ENCODE measurements at regions not wholly inside any gene's neighbourhood (a gene's known extent, or its start where the extent isn't known, plus 50 kb on each side); places are given as distances from the start of the nearest gene placed in this dataset.

DNA sequence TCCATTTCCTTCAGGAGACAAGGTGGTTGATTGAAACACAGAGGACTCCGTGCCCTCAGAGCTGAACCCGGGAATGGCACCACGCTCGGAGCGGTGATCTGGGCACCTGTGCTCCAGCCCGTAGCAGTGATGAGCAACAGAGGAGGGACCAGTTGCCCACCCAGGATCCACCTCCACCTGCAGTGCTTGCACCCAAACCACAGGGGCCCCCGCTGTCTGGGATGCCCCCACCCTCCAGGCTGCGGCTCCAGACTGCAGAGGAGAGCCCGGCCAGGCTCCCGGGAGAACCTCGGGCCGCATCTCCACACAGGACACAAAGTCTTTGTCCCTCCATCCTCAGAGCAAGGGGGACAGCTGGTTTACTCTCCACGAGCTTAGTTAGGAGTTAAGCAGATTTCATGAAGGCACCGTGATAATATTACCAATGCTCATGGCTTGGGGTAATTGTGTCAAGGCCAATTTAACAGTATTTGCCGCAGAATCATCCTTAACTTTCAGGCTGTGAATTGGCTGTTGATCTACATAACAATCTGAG lies 100.6 kb downstream of the TNFAIP2 start:
- H3K9ac ChIP-seq (ENCODE audit: low read depth, low read length): no peak overlapping the region
- no peak overlapping the region for H3K27ac ChIP-seq (ENCODE audit: low read depth, low read length)
- no peak overlapping the region for H3K4me3 ChIP-seq (ENCODE audit: low read depth, low read length)
- H3K4me1 ChIP-seq (ENCODE audit: control insufficient read depth, insufficient read depth, low read length): peaks cover 12% of the 10 kb centered on the region; the same call in 1 of the 2 replicates
- no peaks in the 10 kb centered on the region for H3K36me3 ChIP-seq (ENCODE audit: control insufficient read depth, insufficient read depth, low read length)
- H3K27me3 ChIP-seq (ENCODE audit: control insufficient read depth, insufficient read depth, low read length): peaks cover 34% of the 10 kb centered on the region
- H3K9me3 ChIP-seq (ENCODE audit: control insufficient read depth, insufficient read depth, low read length): no peaks in the 10 kb centered on the region

DNA sequence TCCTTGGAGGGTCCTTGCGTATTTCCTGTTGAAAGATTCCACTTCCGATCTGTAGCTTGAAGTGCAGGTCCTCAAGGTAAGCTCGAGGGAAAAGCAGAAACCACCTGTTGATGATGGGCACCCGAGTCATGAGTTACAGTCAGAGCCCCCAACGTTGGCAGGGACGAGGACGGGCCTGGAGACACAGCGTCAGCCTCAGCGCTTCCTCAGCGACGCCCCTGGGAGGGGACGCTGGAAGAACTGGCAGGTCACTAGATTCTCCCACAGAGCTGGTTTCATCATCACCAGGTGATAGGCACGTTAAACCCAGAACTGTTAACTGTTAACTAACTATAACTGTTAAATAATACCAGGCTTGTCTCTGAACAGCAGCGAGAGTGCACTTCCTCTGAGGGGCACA lies 101.8 kb downstream of the TNFAIP2 start:
- H3K9ac ChIP-seq (ENCODE audit: low read depth, low read length): no peak overlapping the region
- H3K4me3 ChIP-seq (ENCODE audit: low read depth, low read length): no peak overlapping the region
- no peaks in the 10 kb centered on the region for H3K36me3 ChIP-seq (ENCODE audit: control insufficient read depth, insufficient read depth, low read length)
- H3K27ac ChIP-seq (ENCODE audit: low read depth, low read length): no peak overlapping the region
- H3K4me1 ChIP-seq (ENCODE audit: control insufficient read depth, insufficient read depth, low read length): peaks cover 12% of the 10 kb centered on the region; the same call in 1 of the 2 replicates
- no peaks in the 10 kb centered on the region for H3K9me3 ChIP-seq (ENCODE audit: control insufficient read depth, insufficient read depth, low read length)
- peaks cover 23% of the 10 kb centered on the region for H3K27me3 ChIP-seq (ENCODE audit: control insufficient read depth, insufficient read depth, low read length)

DNA sequence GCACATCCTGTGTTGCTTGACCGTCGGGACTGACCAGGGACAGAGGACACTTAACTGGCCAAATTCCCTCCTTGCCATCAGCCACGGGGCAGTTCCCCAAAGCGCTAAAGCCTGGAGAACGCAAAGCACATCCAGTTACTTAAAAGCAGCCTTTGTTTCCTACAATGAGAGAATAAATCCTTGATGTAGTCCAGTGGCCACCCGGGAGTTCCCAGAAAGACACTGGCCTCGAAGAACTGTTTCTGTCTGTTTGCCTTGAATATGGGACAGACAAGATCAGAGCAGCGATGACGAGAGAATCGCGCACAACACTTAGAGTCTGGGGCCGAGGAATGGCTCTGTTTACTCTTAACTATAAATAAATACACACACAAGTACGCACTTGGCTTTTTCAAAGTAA lies 102.2 kb downstream of the TNFAIP2 start:
- Histone ChIP-seq H3K36me3 (ENCODE audit: control insufficient read depth, insufficient read depth, low read length) (no peaks in the 10 kb centered on the region), H3K27me3 (ENCODE audit: control insufficient read depth, insufficient read depth, low read length) (peaks cover 19% of the 10 kb centered on the region), H3K4me1 (ENCODE audit: control insufficient read depth, insufficient read depth, low read length) (peaks cover 12% of the 10 kb centered on the region; the same call in 1 of the 2 replicates)

DNA sequence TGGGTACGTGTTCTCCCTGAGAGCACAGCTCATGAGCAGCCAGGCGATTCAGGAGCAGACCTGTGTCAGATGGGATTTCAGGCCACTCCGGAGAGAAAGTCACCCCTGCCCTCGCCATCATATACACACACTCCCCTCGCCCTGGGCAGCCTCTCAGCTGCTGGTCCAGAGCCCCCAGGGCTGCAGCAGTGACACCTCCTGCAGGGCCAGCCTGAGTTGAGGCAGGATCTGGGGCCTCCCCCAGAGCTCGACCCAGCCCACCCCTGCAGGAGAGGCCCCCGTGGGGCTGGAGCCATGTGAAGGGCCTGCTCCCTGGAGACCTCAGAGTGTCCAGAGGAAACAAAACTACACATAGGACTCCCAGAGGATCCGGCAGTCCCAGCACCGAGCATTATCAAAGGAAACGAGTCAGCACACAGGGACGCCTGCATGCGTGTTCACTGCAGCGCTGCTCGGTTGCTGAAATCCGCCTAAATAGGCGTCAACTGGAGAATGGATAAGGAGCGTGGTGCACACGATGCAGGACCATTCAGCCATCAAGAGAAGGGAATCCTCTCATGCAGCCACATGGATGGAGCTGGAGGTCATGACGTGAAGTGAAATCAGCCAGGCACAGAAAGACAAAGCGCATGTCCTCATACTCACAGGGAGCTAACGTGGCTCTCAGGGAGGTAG lies 104.0 kb downstream of the TNFAIP2 start:
- Histone ChIP-seq H3K27ac (ENCODE audit: low read depth, low read length) (no peak overlapping the region), H3K4me1 (ENCODE audit: control insufficient read depth, insufficient read depth, low read length) (peaks cover 9% of the 10 kb centered on the region; the same call in 1 of the 2 replicates), H3K9me3 (ENCODE audit: control insufficient read depth, insufficient read depth, low read length) (no peaks in the 10 kb centered on the region), H3K4me3 (ENCODE audit: low read depth, low read length) (no peak overlapping the region), H3K36me3 (ENCODE audit: control insufficient read depth, insufficient read depth, low read length) (no peaks in the 10 kb centered on the region), H3K9ac (ENCODE audit: low read depth, low read length) (no peak overlapping the region), H3K27me3 (ENCODE audit: control insufficient read depth, insufficient read depth, low read length) (peaks cover 2% of the 10 kb centered on the region)

More for the DNA sequence above, 102.2 kb downstream of the TNFAIP2 start:
- Histone ChIP-seq H3K9me3 (ENCODE audit: control insufficient read depth, insufficient read depth, low read length) (no peaks in the 10 kb centered on the region), H3K4me3 (ENCODE audit: low read depth, low read length) (no peak overlapping the region), H3K27ac (ENCODE audit: low read depth, low read length) (no peak overlapping the region), H3K9ac (ENCODE audit: low read depth, low read length) (no peak overlapping the region)

DNA sequence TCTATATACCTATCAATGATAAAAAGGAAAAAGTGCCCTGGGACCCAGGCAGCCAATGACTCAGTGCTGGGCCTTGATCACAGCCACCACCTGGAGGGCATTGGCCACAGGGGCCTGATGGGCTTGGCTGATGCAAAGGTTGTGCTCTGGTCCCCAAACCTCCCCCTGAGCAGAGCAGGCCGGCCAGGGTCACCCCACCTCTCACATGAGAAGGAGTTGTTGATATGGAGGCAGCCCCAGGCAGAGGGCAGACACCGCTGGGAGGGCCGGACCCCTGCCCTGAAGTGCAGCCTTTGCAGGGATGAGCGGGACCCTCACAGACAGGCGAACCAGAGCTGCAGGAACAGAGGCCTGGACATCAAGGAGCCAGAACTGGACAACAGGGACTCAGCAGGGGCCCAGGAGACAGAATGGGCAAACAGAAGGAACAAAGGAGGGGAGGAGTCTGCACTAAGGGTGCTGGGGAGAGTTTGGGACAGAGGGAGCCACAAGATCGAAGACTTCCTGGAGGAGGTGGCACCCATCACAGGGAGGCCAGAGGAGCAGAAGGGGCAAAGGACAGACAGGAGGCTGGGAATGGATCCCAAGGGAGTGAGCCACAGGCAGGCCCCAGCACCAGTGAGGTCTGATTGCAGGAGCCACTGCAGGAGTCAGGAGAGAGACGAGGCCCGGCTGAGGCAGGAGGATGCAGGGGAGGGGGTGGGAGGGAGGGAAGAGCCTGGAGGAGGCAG lies 105.0 kb downstream of the TNFAIP2 start:
- H3K9me3 ChIP-seq (ENCODE audit: control insufficient read depth, insufficient read depth, low read length): no peaks in the 10 kb centered on the region
- no peak overlapping the region for H3K4me3 ChIP-seq (ENCODE audit: low read depth, low read length)
- no peak overlapping the region for H3K9ac ChIP-seq (ENCODE audit: low read depth, low read length)
- peaks cover 9% of the 10 kb centered on the region; the same call in 1 of the 2 replicates for H3K4me1 ChIP-seq (ENCODE audit: control insufficient read depth, insufficient read depth, low read length)
- H3K27me3 ChIP-seq (ENCODE audit: control insufficient read depth, insufficient read depth, low read length): no peaks in the 10 kb centered on the region
- H3K36me3 ChIP-seq (ENCODE audit: control insufficient read depth, insufficient read depth, low read length): no peaks in the 10 kb centered on the region
- no peak overlapping the region for H3K27ac ChIP-seq (ENCODE audit: low read depth, low read length)

DNA sequence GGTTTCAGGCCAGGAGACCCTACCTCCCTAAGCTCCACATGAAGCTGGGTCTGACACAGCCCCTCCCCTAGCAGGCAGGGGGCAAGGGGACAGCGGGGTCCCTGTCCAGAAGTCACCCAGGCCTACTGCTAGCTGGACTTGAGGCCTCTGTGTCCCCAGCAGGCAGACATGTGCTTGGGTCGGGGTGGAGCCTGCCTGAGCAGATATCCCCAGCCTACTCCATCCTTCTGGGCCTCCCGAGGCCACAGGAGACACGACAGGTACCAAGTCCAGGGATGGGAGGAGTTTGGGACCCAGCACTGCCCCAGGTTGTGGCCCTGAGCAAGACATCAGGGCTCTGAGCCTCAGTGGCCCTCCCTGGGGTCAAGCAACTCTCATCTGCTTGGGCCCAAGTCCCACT lies 105.2 kb upstream of the EIF5 start:
- no peak overlapping the region for H3K27ac ChIP-seq (ENCODE audit: low read depth, low read length)
- H3K9ac ChIP-seq (ENCODE audit: low read depth, low read length): no peak overlapping the region
- H3K27me3 ChIP-seq (ENCODE audit: control insufficient read depth, insufficient read depth, low read length): no peaks in the 10 kb centered on the region
- H3K9me3 ChIP-seq (ENCODE audit: control insufficient read depth, insufficient read depth, low read length): no peaks in the 10 kb centered on the region
- peaks cover 9% of the 10 kb centered on the region; the same call in 1 of the 2 replicates for H3K4me1 ChIP-seq (ENCODE audit: control insufficient read depth, insufficient read depth, low read length)
- no peaks in the 10 kb centered on the region for H3K36me3 ChIP-seq (ENCODE audit: control insufficient read depth, insufficient read depth, low read length)
- no peak overlapping the region for H3K4me3 ChIP-seq (ENCODE audit: low read depth, low read length)

DNA sequence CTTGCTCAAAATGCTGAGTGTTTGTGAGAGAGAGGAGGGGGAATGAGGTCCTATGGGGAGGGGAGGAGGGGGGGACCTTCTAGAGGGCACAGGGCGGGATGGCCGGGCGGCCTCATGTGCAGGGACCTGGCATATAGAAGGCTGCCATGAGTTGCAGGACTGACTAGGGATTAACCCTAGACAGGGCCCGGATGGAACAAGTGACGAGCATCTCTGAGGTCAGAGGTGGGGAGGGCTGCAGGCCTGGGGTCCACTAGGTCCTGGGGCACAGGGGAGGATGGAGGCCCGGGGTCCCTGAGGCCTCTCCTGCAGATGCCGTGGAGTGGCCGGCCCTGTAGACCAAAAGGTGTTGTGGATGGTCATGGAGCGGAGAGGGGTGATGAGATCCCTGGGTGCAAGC lies 104.0 kb upstream of the EIF5 start:
- H3K9me3 ChIP-seq (ENCODE audit: control insufficient read depth, insufficient read depth, low read length): no peaks in the 10 kb centered on the region
- H3K4me1 ChIP-seq (ENCODE audit: control insufficient read depth, insufficient read depth, low read length): 0 out of 2 replicates have a peak, but pooled peaks cover under 1% of the 10 kb centered on the region
- no peaks in the 10 kb centered on the region for H3K36me3 ChIP-seq (ENCODE audit: control insufficient read depth, insufficient read depth, low read length)
- no peak overlapping the region for H3K9ac ChIP-seq (ENCODE audit: low read depth, low read length)
- no peaks in the 10 kb centered on the region for H3K27me3 ChIP-seq (ENCODE audit: control insufficient read depth, insufficient read depth, low read length)
- H3K27ac ChIP-seq (ENCODE audit: low read depth, low read length): no peak overlapping the region
- no peak overlapping the region for H3K4me3 ChIP-seq (ENCODE audit: low read depth, low read length)

DNA sequence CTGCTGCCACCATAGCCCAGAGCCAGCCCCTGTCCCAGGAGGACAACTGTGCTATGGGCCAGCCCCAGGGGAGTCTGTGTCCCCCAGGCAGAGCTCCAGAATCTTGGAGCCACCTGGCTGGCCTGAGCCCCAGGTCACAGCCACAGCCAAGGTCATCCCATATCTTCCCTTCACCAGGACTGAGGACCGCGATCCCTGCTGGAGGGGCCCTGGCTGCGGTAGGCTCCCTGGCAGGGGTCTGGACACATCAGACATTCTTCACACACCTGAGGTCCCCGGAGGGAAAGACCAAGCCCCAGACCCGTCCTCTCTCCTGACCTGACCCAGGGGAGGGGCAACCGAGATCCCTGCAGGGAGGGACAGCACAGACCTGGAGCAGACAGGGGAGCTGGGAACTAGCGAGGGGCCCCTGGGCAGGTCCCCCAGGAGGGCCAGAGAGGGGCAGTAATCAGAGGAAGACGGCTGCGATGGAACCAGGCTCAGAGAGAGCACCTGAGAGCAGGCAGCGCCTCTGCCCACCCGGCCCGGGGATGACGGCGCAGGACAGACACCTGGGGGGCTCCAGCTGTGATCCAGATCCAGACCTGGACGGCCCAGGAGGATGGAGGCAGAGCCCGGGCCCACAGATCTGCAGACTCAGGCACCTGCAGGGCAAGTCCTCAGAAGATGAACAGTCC lies 103.2 kb upstream of the EIF5 start:
- no peaks in the 10 kb centered on the region for H3K36me3 ChIP-seq (ENCODE audit: control insufficient read depth, insufficient read depth, low read length)
- no peaks in the 10 kb centered on the region for H3K4me1 ChIP-seq (ENCODE audit: control insufficient read depth, insufficient read depth, low read length)
- H3K9ac ChIP-seq (ENCODE audit: low read depth, low read length): no peak overlapping the region
- H3K4me3 ChIP-seq (ENCODE audit: low read depth, low read length): no peak overlapping the region
- H3K27ac ChIP-seq (ENCODE audit: low read depth, low read length): no peak overlapping the region
- no peaks in the 10 kb centered on the region for H3K27me3 ChIP-seq (ENCODE audit: control insufficient read depth, insufficient read depth, low read length)
- H3K9me3 ChIP-seq (ENCODE audit: control insufficient read depth, insufficient read depth, low read length): no peaks in the 10 kb centered on the region

DNA sequence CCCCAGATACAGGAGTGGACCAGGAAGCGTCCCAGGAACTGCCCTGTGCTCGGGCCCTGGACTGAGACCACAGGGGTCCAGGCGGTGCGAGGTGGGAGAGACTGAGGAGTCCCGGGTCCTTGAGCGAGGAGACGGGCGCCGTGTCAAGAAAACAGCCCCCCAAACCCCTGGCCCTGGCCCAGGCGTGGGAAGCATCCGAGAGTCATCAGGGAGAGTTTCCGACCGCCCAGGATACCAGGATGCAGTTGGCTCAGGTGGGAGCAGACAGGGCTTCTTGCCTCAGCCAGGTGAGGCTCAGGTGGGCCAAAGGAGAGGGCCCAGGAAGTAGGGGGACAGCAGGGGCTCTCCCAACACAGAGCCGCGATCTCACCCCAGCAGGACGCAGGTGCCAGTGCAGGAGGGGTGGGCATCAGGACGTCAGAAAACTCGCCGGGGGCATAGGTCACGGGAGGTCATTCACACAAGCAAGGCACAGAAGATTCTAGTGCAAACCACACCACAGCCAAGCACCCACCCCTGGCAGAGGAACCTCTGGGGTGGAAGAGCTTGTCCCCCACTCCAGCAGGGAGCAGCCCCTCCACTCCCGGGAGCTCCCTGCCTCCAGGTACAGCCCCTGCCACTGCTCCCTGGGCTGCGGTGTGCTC lies 102.5 kb upstream of the EIF5 start:
- no peaks in the 10 kb centered on the region for H3K27me3 ChIP-seq (ENCODE audit: control insufficient read depth, insufficient read depth, low read length)
- no peak overlapping the region for H3K4me3 ChIP-seq (ENCODE audit: low read depth, low read length)
- no peak overlapping the region for H3K27ac ChIP-seq (ENCODE audit: low read depth, low read length)
- H3K36me3 ChIP-seq (ENCODE audit: control insufficient read depth, insufficient read depth, low read length): no peaks in the 10 kb centered on the region
- H3K4me1 ChIP-seq (ENCODE audit: control insufficient read depth, insufficient read depth, low read length): no peaks in the 10 kb centered on the region
- H3K9me3 ChIP-seq (ENCODE audit: control insufficient read depth, insufficient read depth, low read length): no peaks in the 10 kb centered on the region
- no peak overlapping the region for H3K9ac ChIP-seq (ENCODE audit: low read depth, low read length)

DNA sequence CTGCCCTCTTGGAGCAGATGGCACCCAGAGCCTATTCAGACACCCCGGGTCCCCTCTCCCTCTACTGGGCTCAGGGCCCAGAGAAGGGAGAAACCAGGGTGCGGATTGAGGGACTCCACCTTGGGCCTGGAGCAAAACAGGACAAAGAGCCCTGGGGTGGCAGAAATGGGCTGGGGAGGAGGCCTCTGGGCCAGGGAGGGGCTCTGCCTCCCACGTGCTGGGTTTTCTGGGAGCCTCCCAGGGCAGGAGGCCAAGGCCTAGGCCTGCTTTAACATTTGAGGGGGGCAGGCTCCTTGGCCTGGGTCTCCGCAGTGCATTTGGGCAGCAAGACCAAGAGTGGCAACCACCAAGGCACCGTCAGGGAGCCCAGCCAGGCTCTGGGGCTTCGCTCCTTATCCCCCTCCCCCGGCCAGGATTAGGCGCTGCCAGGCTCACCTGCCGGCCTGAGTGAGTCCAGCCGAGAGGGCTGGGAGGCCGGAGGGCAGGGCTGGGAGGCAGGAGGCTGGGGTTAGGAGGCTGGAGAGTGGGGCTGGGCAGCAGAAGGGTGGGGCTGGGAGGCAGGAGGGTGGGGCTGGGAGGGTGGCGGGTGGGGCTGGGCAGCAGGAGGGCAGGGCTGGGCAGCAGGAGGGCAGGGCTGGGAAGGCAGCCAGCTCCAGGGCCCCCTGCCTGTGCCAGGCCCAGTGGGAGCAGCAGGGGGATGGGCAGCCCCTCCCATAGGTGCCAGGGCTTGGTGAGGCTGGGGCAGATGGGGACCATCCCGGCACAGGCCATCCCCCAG lies 101.8 kb upstream of the EIF5 start:
- H3K36me3 ChIP-seq (ENCODE audit: control insufficient read depth, insufficient read depth, low read length): no peaks in the 10 kb centered on the region
- no peaks in the 10 kb centered on the region for H3K4me1 ChIP-seq (ENCODE audit: control insufficient read depth, insufficient read depth, low read length)
- H3K9ac ChIP-seq (ENCODE audit: low read depth, low read length): no peak overlapping the region
- H3K27ac ChIP-seq (ENCODE audit: low read depth, low read length): no peak overlapping the region
- no peaks in the 10 kb centered on the region for H3K27me3 ChIP-seq (ENCODE audit: control insufficient read depth, insufficient read depth, low read length)
- H3K9me3 ChIP-seq (ENCODE audit: control insufficient read depth, insufficient read depth, low read length): no peaks in the 10 kb centered on the region
- no peak overlapping the region for H3K4me3 ChIP-seq (ENCODE audit: low read depth, low read length)

Measured in HUES48 (cell line).